GM18870 (cell line): ENCODE measurements at regions not wholly inside any gene's neighbourhood (a gene's known extent, or its start where the extent isn't known, plus 50 kb on each side); places are given as distances from the start of the nearest gene placed in this dataset.

Experiments
- ATAC-seq: cut with Tn5 transposase; IDR thresholded peaks from one replicate; pipeline ENCODE4 v1.9.1; 2021; ENCODE audit warnings: moderate library complexity; ENCODE audit not compliant: unreplicated experiment

DNA sequence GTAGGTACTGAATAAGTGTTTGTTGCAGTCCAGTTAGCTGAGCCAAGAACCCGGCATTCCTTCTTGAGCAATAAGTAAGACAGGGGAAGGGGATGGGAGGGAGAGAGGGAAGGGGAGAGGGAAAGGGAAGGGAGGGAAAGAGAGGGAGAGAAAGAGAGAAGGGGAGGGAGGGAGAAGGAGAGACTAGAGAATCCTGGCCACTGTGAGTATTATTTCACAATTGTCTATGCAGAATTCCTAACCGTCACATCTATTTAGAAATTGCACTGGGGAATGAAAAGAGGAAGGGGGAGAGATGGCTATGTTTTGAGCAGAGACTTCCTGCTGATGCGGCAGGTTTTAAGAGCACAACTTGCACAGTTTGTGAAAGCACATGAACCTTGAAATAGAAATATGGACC, 251.4 kb upstream of the ZMIZ1 start:
- ATAC-seq = no peak

DNA sequence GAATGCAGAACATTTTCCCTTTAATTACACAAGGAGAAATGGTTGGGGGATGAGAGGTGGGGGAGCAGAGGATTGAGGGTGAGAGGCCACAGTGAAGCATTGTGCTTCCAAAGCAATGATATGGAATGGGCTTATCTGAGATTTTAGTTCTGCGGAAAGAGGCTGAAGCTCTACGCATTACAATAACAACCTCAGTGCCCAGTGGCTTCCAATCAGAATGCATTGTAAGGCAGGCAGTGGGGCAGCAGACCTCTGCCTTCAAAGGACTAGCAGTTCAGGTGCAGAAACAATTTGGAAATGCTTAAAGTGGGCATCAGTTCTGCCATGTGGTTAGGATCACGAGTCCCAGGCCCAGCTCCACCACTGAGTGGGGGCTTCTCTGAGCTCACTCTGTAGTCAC, 251.0 kb upstream of the ZMIZ1 start:
- ATAC-seq = no peak

DNA sequence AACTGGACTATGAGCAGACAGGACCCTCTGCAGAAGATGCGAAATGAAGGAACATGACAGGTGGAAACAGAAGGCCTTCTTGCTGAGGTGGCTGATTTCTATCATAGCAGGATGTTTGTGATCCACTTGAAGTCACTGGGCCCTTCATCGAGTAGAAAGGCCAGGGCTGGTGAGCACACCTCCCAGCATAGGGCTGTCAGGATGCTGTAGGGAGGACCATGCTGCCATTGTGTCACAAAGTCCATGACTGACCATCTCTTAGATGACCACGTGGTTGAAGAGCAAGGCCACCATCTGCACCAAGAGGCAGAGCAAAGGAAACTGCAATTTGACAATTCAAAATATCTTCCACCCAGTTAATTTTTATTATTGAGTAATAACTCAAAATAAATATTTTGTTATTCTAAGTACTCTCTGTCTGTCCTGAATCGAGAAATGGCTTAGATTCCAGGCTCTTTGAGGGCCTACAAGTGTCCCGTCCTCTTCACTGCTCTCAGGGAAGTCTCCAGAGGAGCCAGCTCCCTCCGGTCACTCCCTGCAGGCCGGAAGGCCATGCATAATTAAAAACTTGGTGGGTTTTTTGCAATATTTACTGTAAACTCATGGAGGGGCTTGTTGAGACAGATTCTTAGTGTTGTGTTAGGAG, 249.3 kb upstream of the ZMIZ1 start:
- no peak for ATAC-seq

DNA sequence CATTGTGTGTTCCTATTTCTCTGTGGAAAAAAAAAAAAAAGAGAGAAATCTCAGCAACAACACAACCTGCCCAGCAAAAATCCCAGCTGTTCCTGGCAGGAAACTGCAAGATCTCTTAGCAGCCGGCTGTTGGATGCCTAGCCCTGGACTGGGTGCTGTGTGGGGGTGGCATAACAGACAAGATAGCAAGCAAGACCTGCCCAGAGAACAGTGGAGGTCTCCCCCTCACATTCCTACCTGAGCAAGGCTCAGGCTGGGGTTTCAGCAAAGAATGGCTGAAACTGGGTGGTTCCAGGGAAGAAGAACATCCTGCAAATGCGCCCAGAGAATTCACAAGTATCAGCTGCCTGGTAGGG, 248.8 kb upstream of the ZMIZ1 start:
- no peak for ATAC-seq

DNA sequence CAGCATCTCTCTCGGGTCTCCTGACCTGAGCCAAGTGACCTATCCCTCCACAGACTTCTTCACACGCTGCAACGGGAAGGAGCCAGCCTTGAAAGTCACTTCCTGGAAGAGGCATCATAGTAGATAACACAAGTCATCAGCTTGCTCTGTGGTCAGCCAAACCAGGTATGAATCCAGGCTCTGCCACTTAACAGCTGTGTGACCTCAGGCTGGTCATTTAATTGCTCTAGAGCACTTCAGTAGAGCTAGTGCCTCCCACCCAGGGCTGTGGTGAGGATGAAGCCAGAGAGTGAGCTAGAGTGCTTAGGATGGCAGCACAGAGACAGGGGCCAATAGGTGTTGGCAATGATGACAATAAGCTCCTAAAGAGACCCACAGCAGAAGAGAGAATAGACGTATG, 247.7 kb upstream of the ZMIZ1 start:
- no peak for ATAC-seq

DNA sequence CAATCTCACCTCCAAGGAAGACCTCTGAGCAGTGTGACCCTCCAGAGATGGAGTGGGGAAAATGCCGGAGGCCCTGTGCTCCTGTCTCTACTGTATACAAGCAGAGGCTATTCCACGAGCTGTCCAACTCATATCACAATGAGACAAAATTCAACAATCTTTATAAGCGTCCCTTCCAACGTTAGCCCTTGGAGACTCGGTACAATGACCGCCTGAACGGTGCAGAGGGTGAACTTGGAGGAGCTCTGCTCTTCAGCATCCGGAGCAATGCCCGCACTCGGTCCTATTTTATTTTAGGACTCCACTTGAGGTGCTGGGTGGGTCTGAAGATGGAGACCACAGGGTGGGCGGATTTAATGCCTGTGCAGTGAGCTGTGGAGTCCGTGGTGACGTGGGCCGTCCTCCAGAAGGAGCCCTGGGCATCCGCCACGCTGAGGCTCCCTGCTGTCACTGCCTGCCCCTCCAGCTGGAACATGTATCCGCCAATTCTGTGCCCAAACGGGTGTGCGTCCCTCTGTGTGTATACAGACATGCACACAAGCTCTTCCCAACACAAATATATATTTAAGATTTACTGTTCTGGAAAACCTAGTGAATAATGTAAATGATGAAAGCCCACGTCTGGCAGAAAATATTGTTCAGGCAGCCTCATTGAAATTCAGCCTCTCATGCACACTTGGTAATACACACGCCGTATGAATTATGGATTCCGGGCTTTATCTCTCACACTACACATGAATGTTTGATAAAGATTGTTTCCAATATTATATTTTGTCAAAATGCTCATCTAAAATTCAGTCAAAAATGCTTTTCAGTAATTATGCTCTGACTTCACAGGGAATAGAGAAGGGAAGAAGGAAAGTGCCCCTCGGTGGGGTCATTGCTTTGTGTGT, 239.9 kb upstream of the ZMIZ1 start:
- no peak for ATAC-seq

DNA sequence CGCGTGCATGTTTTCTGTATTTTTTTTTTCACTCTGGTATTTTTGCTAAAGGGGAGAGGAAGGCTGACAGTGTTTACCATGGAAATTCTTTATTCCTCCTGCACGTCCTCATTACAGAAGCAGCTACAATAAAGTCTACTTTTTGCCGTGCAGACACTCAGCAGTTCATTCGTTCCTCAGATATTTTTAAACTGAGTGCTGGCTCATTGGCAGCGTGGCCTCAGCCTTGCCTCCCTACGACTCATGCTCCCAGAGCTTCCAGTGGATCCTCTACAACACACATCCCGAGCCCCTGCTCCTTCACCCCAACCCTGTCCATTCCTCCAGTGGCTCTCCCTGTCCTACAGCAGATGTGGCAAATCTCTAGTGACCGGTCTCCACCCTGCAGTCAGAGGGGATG, 239.2 kb upstream of the ZMIZ1 start:
- no peak for ATAC-seq

- no peak for ATAC-seq
Observed at GRCh38 chr10:78830062-78830975, 238.4 kb upstream of the ZMIZ1 start.

DNA sequence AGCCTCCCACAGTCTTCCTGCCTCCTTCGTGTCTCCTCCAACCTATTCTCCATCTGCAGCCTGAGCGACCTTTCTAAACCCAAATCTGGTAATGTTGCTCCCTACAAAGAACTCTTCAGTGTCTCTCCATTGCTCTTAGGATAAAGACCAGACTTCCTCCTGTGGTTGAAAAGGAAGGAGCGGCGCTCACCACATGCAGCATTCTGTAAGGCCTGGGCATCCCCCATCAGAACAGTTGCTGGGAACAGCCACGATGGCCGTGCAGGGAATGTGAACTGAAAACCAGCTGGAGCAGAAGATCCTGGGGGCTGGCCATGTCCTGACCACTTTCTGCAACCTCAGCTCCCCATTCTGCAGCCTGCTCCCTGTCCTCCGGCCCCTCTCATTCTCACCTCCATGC, 237.8 kb upstream of the ZMIZ1 start:
- ATAC-seq = no peak

GRCh38 chr10:78831461-78831860, 237.3 kb upstream of the ZMIZ1 start:
- no peak for ATAC-seq

- no peak for ATAC-seq
Observed at GRCh38 chr10:78832281-78832680, 236.5 kb upstream of the ZMIZ1 start.

DNA sequence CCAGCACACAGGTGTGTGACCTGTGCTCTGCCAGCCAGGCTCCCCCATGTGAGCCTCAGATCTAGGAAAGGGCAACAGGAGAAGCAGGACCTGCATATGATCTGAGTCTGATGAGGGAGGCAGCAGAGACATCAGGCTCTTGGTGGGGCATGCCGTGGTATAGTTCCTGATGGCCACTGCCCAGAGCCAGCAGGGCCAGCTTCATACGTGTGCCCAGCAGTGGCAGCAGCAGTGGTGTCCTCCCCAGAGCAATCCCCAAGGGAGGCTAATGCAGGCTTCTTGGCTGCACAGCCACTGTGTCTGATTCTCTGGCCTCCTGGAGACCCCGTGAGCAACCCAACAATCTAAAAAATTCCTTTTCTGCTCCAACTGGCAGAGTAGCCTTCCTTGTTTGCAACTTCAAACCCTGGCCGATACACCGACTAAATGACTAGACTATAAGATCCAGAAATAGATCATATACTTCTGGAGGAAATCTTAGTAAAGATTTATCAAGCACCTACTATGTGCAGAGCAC, 230.6 kb upstream of the ZMIZ1 start:
- no peak for ATAC-seq

DNA sequence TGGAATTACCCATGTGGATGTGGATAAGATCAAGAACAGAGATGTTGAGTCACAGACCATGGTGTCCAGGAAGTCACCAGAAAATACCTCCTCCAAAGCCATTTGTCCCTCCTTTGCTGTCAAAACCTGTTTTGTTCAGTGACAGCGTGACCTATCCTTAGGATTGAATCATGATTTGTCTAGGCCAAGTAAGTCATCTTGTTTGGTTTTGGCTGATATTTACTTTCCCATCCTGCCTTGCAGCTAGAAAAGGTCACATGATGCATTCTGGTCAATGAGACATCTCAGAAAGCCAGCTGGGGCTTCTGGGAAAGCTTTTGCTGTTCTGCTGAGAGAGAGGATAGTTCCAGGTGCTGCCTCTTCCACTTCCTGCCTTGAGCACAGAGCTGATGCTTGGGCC, 225.3 kb upstream of the ZMIZ1 start:
- no peak for ATAC-seq

DNA sequence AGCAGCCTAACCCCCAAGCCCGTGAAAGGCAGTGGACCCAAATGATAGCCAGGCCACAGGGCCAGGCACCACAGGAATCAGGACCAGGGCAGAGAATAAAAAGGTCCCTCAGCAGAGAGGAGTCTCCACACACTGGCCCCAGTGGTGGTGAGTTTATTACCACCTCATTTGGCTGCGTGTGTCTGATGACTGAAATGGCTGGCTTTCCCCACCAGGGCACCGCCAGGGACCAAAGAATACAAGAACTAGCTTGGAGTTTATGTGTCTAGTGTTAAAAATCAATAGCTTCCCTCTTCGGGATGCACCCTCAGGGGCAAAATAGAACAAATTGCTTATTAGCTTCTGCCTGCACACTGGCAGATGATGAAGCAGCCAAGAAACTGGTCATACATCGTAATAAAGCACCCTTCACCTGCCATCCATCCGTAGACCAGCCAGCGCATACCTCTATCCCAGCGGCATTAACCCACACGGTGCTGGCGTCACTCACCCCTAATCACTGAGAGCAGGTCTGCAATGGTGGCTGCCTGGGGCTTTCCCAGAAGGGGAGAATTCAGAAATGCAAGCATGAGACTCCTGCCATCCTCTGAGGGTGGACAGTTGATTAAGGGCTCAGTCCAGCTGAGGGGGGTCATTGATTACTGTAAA, 223.7 kb upstream of the ZMIZ1 start:
- no peak for ATAC-seq

GRCh38 chr10:78846071-78846470, 222.7 kb upstream of the ZMIZ1 start:
- no peak for ATAC-seq

GRCh38 chr10:78846760-78847159, 222.0 kb upstream of the ZMIZ1 start:
- no peak for ATAC-seq

DNA sequence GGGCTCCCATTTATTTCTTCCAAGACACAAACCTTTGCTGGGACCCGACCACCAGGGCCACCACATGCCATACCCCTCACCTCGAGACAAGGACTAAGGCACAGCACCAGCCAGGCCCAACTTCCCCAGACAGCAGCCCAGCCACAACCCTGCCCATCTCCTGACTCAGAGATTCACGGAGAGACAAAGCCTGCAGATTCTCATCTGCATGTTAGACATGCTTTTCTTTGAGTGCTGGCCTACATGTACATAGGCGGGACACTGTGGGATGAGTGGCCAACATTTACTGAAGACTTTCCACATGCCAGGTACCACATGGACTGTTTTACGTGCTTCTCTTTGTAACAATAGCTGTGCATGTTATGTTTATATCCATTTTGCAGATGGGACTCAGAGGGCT, 221.3 kb upstream of the ZMIZ1 start:
- ATAC-seq = no peak

GRCh38 chr10:78849115-78849514, 219.7 kb upstream of the ZMIZ1 start:
- ATAC-seq = no peak

DNA sequence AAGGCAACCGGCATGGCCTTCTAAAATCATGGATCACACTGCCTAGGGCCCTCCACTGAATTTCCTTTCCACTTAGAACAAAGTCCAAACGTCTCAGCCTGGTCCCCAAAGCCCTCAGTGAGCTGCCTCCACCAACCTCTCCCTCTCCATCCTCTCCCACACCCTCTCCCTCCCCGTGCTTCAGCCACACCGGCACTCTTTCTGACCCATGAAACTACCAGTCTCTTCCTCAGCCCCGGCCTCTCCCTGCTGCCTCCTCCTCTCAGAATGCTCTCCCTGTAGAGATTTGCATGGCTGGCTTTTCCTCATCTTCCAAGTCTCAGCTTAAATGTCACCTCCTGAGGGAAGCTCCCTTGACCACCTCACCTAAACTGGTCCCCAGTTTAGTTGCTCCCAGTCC, 219.0 kb upstream of the ZMIZ1 start:
- ATAC-seq = no peak

DNA sequence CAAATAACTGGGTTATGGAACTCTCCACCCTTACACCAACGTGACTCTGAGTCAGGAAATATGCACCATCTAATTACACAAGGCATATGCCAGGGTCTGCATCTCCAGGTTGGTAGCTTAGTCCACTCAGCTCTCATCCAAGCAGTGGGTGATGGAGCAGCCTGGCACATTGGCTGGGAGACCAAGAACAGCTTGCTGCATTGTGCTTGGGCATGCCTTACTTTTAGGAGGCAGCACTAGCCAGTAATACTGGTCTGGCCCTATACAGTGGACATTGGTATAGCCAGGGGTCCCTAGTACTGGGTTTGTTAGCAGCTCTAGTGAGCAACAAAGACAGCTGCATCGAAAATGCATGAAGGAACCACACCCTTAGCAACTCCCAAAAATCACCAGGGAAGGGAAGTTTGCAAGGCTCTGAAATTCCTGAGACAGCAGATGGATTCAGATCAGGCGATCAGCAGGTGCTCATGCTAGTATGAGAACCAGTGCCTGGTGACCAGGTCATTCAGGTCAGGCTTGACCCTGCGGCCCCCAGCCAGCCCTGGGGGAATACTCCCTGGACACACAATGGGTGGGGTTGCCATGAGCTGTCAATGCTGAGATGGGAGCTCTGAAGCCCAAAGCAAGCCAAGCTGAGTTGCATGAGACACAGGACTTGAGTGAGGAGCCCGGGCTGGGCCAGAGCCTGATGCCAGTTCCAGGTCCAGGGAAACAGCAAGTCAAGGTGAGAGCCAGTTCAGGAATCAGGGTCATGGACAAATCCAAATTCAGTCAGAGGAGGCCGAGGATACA, 217.9 kb upstream of the ZMIZ1 start:
- no peak for ATAC-seq
